Spleen (tissue), 11 donors: ENCODE measurements at regions not wholly inside any gene's neighbourhood (a gene's known extent, or its start where the extent isn't known, plus 50 kb on each side); places are given as distances from the start of the nearest gene placed in this dataset.

Experiments used
- DNase-seq: peaks from one replicate; pipeline ENCODE4 v3.0.0-alpha.2; 2020
- H3K27ac ChIP-seq, 8 donors: fragments of 200-600 bp; sonication (generic) in 7 of 8; 1 replicate in 4 of 8; 2 replicates in 4 of 8; pipeline versions ENCODE4 v1.5.0 to v1.8.0; 2016 to 2021; ENCODE audit warnings: inconsistent platforms in 4 of 8, mild to moderate bottlenecking in 4 of 8, moderate library complexity in 1 of 8
- H3K27me3 ChIP-seq, 7 donors: fragments of 200-600 bp; sonication (generic) in 6 of 7; replicated peaks in 1 of 7; 1 replicate in 4 of 7; 2 replicates in 3 of 7; pipeline versions ENCODE4 v1.5.0 to v1.8.0; 2016 to 2021; ENCODE audit warnings: inconsistent platforms in 3 of 7, mild to moderate bottlenecking in 1 of 7
- H3K36me3 ChIP-seq, 6 donors: fragments of 200-600 bp; sonication (generic) in 5 of 6; 1 replicate in 4 of 6; 2 replicates in 2 of 6; pipeline versions ENCODE4 v1.5.0 to v1.8.0; 2016 to 2021; ENCODE audit warnings: inconsistent platforms in 2 of 6
- H3K4me1 ChIP-seq, 6 donors: fragments of 200-600 bp; sonication (generic) in 5 of 6; 1 replicate in 3 of 6; 2 replicates in 3 of 6; pipeline versions ENCODE4 v1.5.0 to v1.8.0; 2016 to 2021; ENCODE audit warnings: inconsistent platforms in 3 of 6
- H3K4me3 ChIP-seq, 8 donors: fragments of 200-600 bp; sonication (generic) in 7 of 8; 1 replicate in 4 of 8; 2 replicates in 4 of 8; pipeline versions ENCODE4 v1.5.0 to v1.8.0; 2016 to 2021; ENCODE audit warnings: inconsistent platforms in 4 of 8, mild to moderate bottlenecking in 4 of 8, moderate library complexity in 2 of 8
- H3K9me3 ChIP-seq, 8 donors: fragments of 200-600 bp; sonication (generic) in 7 of 8; 1 replicate in 4 of 8; 2 replicates in 4 of 8; pipeline versions ENCODE4 v1.5.0 to v1.8.0; 2016 to 2021; ENCODE audit warnings: inconsistent platforms in 4 of 8
- CTCF ChIP-seq, 11 experiments: fragments of 200-600 bp in 7 of 11; fragments of 450-650 bp in 4 of 11; sonication (generic) in 4 of 11; IDR thresholded peaks in 8 of 11; conservative IDR thresholded peaks in 3 of 11; 1 replicate in 7 of 11; 2 replicates in 4 of 11; pipeline versions ENCODE4 v1.4.0 to v1.8.0; 2016 to 2021; ENCODE audit warnings: antibody characterized with exemption in 11 of 11, inconsistent platforms in 4 of 11, mild to moderate bottlenecking in 1 of 11
- POLR2A ChIP-seq, 3 donors: fragments of 450-650 bp; IDR thresholded peaks; one replicate each; pipeline ENCODE4 v1.5.1; 2017; ENCODE audit warnings: antibody characterized with exemption in 3 of 3, mild to moderate bottlenecking in 1 of 3
- POLR2AphosphoS5 ChIP-seq, 3 donors: sonication (generic); formaldehyde crosslinking; IDR thresholded peaks; one replicate each; pipeline ENCODE4 v1.5.1; 2017; ENCODE audit warnings: antibody characterized with exemption in 3 of 3
- WGBS, 5 donors: extraction: QIAGEN DNeasy Blood & Tissue Kit in 3 of 5; methylation state at CpG; one replicate each; pipeline versions ENCODE4 v1.1.5 to v1.1.7; 2013 to 2018; 5-methylcytosine and 5-hydroxymethylcytosine counted together
- intact Hi-C: fragments of 100-400 bp; cut with DNase I; formaldehyde crosslinking; loops from one replicate; pipeline ENCODE4 v1.15.0; 2023; ENCODE audit warnings: low total_unique reads
- donor health status: healthy with polysubstance abuse.
- donor health status: DM: no; HTN: no; CAD: no; lungs with moderate emphysema.
- donor health status: DM: no; HTN: no; CAD: no.
- donor health status: Bipolar disorder and iron deficiency.
- donor health status: healthy.
- donor health status: DM: no; HTN: no; CAD: no.
- donor health status: DM: yes; HTN: yes; CAD: no.

GRCh38 chr11:128040603-128041002, 546.8 kb downstream of the ETS1 start:
- DNase-seq = no peak
- TF ChIP-seq POLR2A (IDR thresholded peaks at IDR 0.05) (no peak), CTCF (IDR thresholded peaks at IDR 0.05 in 8 of 11, conservative IDR thresholded peaks at IDR 0.05 in 3 of 11) (no peak), POLR2AphosphoS5 (IDR thresholded peaks at IDR 0.05) (no peak)
- Histone ChIP-seq H3K36me3 (no peaks in the 10 kb centered on the region), H3K9me3 (no peaks in the 10 kb centered on the region), H3K4me3 (no peak overlapping the region), H3K27ac (peak overlapping the region in 6 of 8 donors; percentile 58 to 86 (median 74)), H3K4me1 (peaks cover 5 to 61% (median 27%) of the 10 kb centered on the region in 6 donors), H3K27me3 (no peaks in the 10 kb centered on the region)
- 29 to 48% (median 30%) methylated on average over 3 of the region's 3 CpGs for WGBS, 5 donors
- intact Hi-C loops = no loop called here

- peak; percentile 91 for DNase-seq
- Histone ChIP-seq H3K27ac (peak overlapping the region; percentile 29 to 86 (median 73)), H3K27me3 (no peaks in the 10 kb centered on the region), H3K4me1 (peaks cover 5 to 61% (median 27%) of the 10 kb centered on the region in 6 donors), H3K36me3 (no peaks in the 10 kb centered on the region), H3K4me3 (peak overlapping the region in 1 of 8 donors; percentile 40), H3K9me3 (no peaks in the 10 kb centered on the region)
- 23 to 35% (median 25%) methylated on average over 8 of the region's 8 CpGs for WGBS, 5 donors
- intact Hi-C loops = no loop called here
- TF ChIP-seq CTCF (IDR thresholded peaks at IDR 0.05 in 8 of 11, conservative IDR thresholded peaks at IDR 0.05 in 3 of 11) (peak in 3 of 11 experiments; percentile 15 to 21 (median 16)), POLR2AphosphoS5 (IDR thresholded peaks at IDR 0.05) (peak in 2 of 3 donors; percentile 34 to 76), POLR2A (IDR thresholded peaks at IDR 0.05) (no peak)
Observed at GRCh38 chr11:128039140-128040021, 548.0 kb downstream of the ETS1 start.

- H3K27me3 ChIP-seq = no peaks in the 10 kb centered on the region
- no peak overlapping the region for H3K4me3 ChIP-seq
- TF ChIP-seq POLR2A (IDR thresholded peaks at IDR 0.05) = no peak
- no peaks in the 10 kb centered on the region for H3K36me3 ChIP-seq
- no peaks in the 10 kb centered on the region for H3K9me3 ChIP-seq
- H3K4me1 ChIP-seq = peaks cover 5 to 57% (median 27%) of the 10 kb centered on the region in 6 donors
- intact Hi-C loops = no loop called here
- 74 to 90% (median 85%) methylated on average over 4 of the region's 4 CpGs for WGBS, 5 donors
- no peak for DNase-seq
- H3K27ac ChIP-seq = peak overlapping the region in 3 of 8 donors; percentile 1 to 40 (median 39)
Observed at GRCh38 chr11:128036556-128037093, 550.7 kb downstream of the ETS1 start.

- peak overlapping the region in 3 of 8 donors; percentile 1 to 40 (median 39) for H3K27ac ChIP-seq
- H3K4me1 ChIP-seq = peaks cover 5 to 60% (median 29%) of the 10 kb centered on the region in 6 donors
- 71 to 85% (median 83%) methylated on average over 5 of the region's 5 CpGs for WGBS, 5 donors
- TF ChIP-seq CTCF (IDR thresholded peaks at IDR 0.05 in 8 of 11, conservative IDR thresholded peaks at IDR 0.05 in 3 of 11) (no peak), POLR2A (IDR thresholded peaks at IDR 0.05) (no peak), POLR2AphosphoS5 (IDR thresholded peaks at IDR 0.05) (no peak)
- H3K4me3 ChIP-seq = no peak overlapping the region
- H3K9me3 ChIP-seq = no peaks in the 10 kb centered on the region
- no peaks in the 10 kb centered on the region for H3K27me3 ChIP-seq
- DNase-seq = no peak
- intact Hi-C loops = no loop called here
- H3K36me3 ChIP-seq = no peaks in the 10 kb centered on the region
Observed at GRCh38 chr11:128036006-128036405, 551.4 kb downstream of the ETS1 start.
